T-helper 2 cell treated with Interferon-gamma antibody and Interleukin-4, amounts not matched to agents 100 ng/mL and 5 ng/mL, for 36 hours (primary cell): ENCODE measurements at regions not wholly inside any gene's neighbourhood (a gene's known extent, or its start where the extent isn't known, plus 50 kb on each side); places are given as distances from the start of the nearest gene placed in this dataset.
"Not testable (repeated sequence)": the region's sequence is repeated elsewhere in the genome, so short reads cannot be mapped to it uniquely, and the experiment has no call there.

Experiments
- intact Hi-C: fragments of 100-400 bp; cut with micrococcal nuclease; formaldehyde crosslinking; loops from one replicate; pipeline ENCODE4 v1.15.1; 2023

GRCh38 chr15:77877869-77878577 is 199.5 kb downstream of the TBC1D2B start:
- intact Hi-C loops, result no loop called here

GRCh38 chr15:77876107-77876820 is 201.2 kb downstream of the TBC1D2B start:
- intact Hi-C loops, result not testable (repeated sequence)

GRCh38 chr15:77875066-77875721 is 202.3 kb downstream of the TBC1D2B start:
- intact Hi-C loops, result not testable (repeated sequence)

- intact Hi-C loops, result no loop called here
Observed at GRCh38 chr15:77874063-77874462, 203.4 kb downstream of the TBC1D2B start.

- intact Hi-C loops, result not testable (repeated sequence)
Observed at GRCh38 chr15:77872521-77873425, 204.7 kb downstream of the TBC1D2B start.

GRCh38 chr15:77871852-77872371 is 205.6 kb downstream of the TBC1D2B start:
- intact Hi-C loops, result no loop called here

- intact Hi-C loops, result no loop called here
Observed at GRCh38 chr15:77870195-77871065, 207.1 kb downstream of the TBC1D2B start.

GRCh38 chr15:77869021-77869895 is 208.3 kb downstream of the TBC1D2B start:
- intact Hi-C loops, result no loop called here

- intact Hi-C loops, result not testable (repeated sequence)
Observed at GRCh38 chr15:77868048-77868629, 209.4 kb downstream of the TBC1D2B start.

GRCh38 chr15:77867266-77868047 is 210.1 kb downstream of the TBC1D2B start:
- intact Hi-C loops, result no loop called here

- intact Hi-C loops, result no loop called here
Observed at GRCh38 chr15:77866596-77867125, 210.8 kb downstream of the TBC1D2B start.

GRCh38 chr15:77866186-77866585 is 211.3 kb downstream of the TBC1D2B start:
- intact Hi-C loops, result no loop called here

GRCh38 chr15:77865701-77866100 is 211.8 kb downstream of the TBC1D2B start:
- intact Hi-C loops, result no loop called here

GRCh38 chr15:77865106-77865610 is 212.4 kb downstream of the TBC1D2B start:
- intact Hi-C loops, result no loop called here

GRCh38 chr15:77864211-77865105 is 213.1 kb downstream of the TBC1D2B start:
- intact Hi-C loops, result no loop called here

- intact Hi-C loops, result no loop called here
Observed at GRCh38 chr15:77863491-77864105, 213.9 kb downstream of the TBC1D2B start.
